Calu3 (cell line): ENCODE measurements at regions not wholly inside any gene's neighbourhood (a gene's known extent, or its start where the extent isn't known, plus 50 kb on each side); places are given as distances from the start of the nearest gene placed in this dataset.
"Not testable (repeated sequence)": the region's sequence is repeated elsewhere in the genome, so short reads cannot be mapped to it uniquely, and the experiment has no call there.

Experiments
- BruUV-seq: library from RNA; stranded (reverse); fragments of 400-500 nt; replicated peaks from 2 replicates; lab custom pipeline; 2021; lab: Mats Ljungman, UMichigan
- CTCF ChIA-PET: fragments of 300-600 bp; sonication (Branson Sonifier 250); formaldehyde crosslinking; loops from one replicate; lab custom pipeline; 2022; ENCODE audit warnings: antibody characterized with exemption; lab: Charles Lee
- DNase-seq: peaks from one replicate; pipeline ENCODE4 v3.0.0; 2022
- H3K27ac Mint-ChIP-seq: one replicate; pipeline ENCODE4 v1.8.0; 2022; ENCODE audit warnings: mixed read lengths; ENCODE audit not compliant: unreplicated experiment
- H3K27me3 Mint-ChIP-seq: one replicate; pipeline ENCODE4 v1.8.0; 2022; ENCODE audit warnings: mixed read lengths; ENCODE audit not compliant: unreplicated experiment
- H3K36me3 Mint-ChIP-seq: one replicate; pipeline ENCODE4 v1.8.0; 2022; ENCODE audit warnings: mild to moderate bottlenecking, moderate library complexity, mixed read lengths; ENCODE audit not compliant: insufficient read depth, unreplicated experiment
- H3K4me1 Mint-ChIP-seq: one replicate; pipeline ENCODE4 v1.8.0; 2022; ENCODE audit warnings: mild to moderate bottlenecking, low read depth, mixed read lengths; ENCODE audit not compliant: unreplicated experiment
- H3K4me3 Mint-ChIP-seq: one replicate; pipeline ENCODE4 v1.8.0; 2022; ENCODE audit warnings: mild to moderate bottlenecking, low read depth, moderate library complexity, mixed read lengths; ENCODE audit not compliant: unreplicated experiment
- H3K9me3 Mint-ChIP-seq: one replicate; pipeline ENCODE4 v1.8.0; 2022; ENCODE audit warnings: low read depth, mixed read lengths; ENCODE audit not compliant: unreplicated experiment
- intact Hi-C: fragments of 100-400 bp; cut with micrococcal nuclease; formaldehyde crosslinking; loops from one replicate; pipeline ENCODE4 v1.10.0; 2022; ENCODE audit not compliant: unreplicated experiment
- TF ChIP-seq, protein P1 (sequence below): fragments of 200-600 bp; IDR thresholded peaks from one replicate; pipeline ENCODE4 v1.8.0; 2022; ENCODE audit warnings: antibody characterized with exemption; ENCODE audit not compliant: unreplicated experiment

DNA sequence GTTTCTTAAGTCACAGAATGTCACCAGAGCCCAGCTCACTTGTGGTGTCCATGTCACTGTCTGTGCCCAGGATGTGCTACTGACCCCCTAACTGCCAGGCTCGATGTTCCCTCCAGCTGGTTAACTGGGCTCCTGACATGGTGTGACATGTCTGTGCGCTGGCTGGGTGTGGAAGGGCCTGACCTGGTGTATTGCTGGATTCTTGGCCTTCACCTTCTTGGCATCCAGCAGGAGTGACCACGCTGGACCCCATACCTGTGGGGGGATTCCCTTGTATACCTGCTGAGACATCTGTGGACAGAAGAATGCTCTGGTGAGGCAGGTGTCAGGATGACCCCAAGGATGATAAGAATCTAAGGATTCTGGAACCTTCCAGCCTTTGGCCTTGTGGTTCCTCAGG, 1690.1 kb downstream of the TP53TG3F start:
- Mint-ChIP-seq H3K9me3 (peaks cover 10% of the 10 kb centered on the region), H3K36me3 (no peaks in the 10 kb centered on the region), H3K4me3 (no peak overlapping the region), H3K27me3 (no peaks in the 10 kb centered on the region), H3K27ac (no peak overlapping the region), H3K4me1 (no peaks in the 10 kb centered on the region)
- TF ChIP-seq, protein P1, sequence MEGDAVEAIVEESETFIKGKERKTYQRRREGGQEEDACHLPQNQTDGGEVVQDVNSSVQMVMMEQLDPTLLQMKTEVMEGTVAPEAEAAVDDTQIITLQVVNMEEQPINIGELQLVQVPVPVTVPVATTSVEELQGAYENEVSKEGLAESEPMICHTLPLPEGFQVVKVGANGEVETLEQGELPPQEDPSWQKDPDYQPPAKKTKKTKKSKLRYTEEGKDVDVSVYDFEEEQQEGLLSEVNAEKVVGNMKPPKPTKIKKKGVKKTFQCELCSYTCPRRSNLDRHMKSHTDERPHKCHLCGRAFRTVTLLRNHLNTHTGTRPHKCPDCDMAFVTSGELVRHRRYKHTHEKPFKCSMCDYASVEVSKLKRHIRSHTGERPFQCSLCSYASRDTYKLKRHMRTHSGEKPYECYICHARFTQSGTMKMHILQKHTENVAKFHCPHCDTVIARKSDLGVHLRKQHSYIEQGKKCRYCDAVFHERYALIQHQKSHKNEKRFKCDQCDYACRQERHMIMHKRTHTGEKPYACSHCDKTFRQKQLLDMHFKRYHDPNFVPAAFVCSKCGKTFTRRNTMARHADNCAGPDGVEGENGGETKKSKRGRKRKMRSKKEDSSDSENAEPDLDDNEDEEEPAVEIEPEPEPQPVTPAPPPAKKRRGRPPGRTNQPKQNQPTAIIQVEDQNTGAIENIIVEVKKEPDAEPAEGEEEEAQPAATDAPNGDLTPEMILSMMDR: no peak
- CTCF ChIA-PET: no interaction called here
- BruUV-seq: no TSS peak
- no peak for DNase-seq
- intact Hi-C loops: no loop called here

GRCh38 chr16:35150805-35151312, 1691.4 kb downstream of the TP53TG3F start:
- H3K27me3 Mint-ChIP-seq: no peaks in the 10 kb centered on the region
- H3K27ac Mint-ChIP-seq: no peak overlapping the region
- peaks cover 10% of the 10 kb centered on the region for H3K9me3 Mint-ChIP-seq
- no peaks in the 10 kb centered on the region for H3K4me1 Mint-ChIP-seq
- DNase-seq: no peak
- H3K4me3 Mint-ChIP-seq: no peak overlapping the region
- BruUV-seq: no TSS peak
- intact Hi-C loops: no loop called here
- H3K36me3 Mint-ChIP-seq: no peaks in the 10 kb centered on the region
- TF ChIP-seq, protein P1: no peak
- CTCF ChIA-PET: no interaction called here

- peaks cover 10% of the 10 kb centered on the region for H3K9me3 Mint-ChIP-seq
- DNase-seq: no peak
- intact Hi-C loops: no loop called here
- TF ChIP-seq, protein P1: no peak
- no peak overlapping the region for H3K4me3 Mint-ChIP-seq
- CTCF ChIA-PET: no interaction called here
- BruUV-seq: no TSS peak
- H3K36me3 Mint-ChIP-seq: no peaks in the 10 kb centered on the region
- H3K4me1 Mint-ChIP-seq: no peaks in the 10 kb centered on the region
- no peak overlapping the region for H3K27ac Mint-ChIP-seq
- no peaks in the 10 kb centered on the region for H3K27me3 Mint-ChIP-seq
Observed at GRCh38 chr16:35152067-35152627, 1692.7 kb downstream of the TP53TG3F start.

- BruUV-seq: no TSS peak
- CTCF ChIA-PET: no interaction called here
- no peaks in the 10 kb centered on the region for H3K27me3 Mint-ChIP-seq
- no peaks in the 10 kb centered on the region for H3K4me1 Mint-ChIP-seq
- no peak overlapping the region for H3K4me3 Mint-ChIP-seq
- H3K9me3 Mint-ChIP-seq: peaks cover 15% of the 10 kb centered on the region
- no peak for DNase-seq
- no peak overlapping the region for H3K27ac Mint-ChIP-seq
- no peaks in the 10 kb centered on the region for H3K36me3 Mint-ChIP-seq
- intact Hi-C loops: no loop called here
- TF ChIP-seq, protein P1: no peak
Observed at GRCh38 chr16:35154627-35155026, 1695.2 kb downstream of the TP53TG3F start.

DNA sequence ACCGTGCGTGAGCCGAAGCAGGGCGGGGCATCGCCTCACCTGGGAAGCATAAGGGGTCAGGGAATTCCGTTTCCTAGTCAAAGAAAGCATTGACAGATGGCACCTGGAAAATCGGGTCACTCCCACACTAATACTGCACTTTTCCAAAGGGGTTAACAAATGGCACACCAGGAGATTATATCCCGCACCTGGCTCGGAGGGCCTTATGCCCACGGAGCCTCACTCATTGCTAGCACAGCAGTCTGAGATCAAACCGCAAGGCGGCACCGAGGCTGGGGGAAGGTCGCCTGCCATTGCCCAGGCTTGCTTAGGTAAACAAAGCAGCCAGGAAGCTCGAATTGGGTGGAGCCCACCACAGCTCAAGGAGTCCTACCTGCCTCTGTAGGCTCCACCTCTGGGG, 1698.1 kb downstream of the TP53TG3F start:
- H3K4me1 Mint-ChIP-seq, H3K27ac Mint-ChIP-seq, BruUV-seq, CTCF ChIA-PET, DNase-seq, H3K27me3 Mint-ChIP-seq, H3K4me3 Mint-ChIP-seq, intact Hi-C loops, H3K36me3 Mint-ChIP-seq: not testable (repeated sequence)
- H3K9me3 Mint-ChIP-seq: peaks cover 20% of the 10 kb centered on the region

GRCh38 chr16:35169324-35169723, 1709.9 kb downstream of the TP53TG3F start:
- CTCF ChIA-PET, H3K36me3 Mint-ChIP-seq, intact Hi-C loops, DNase-seq, H3K27ac Mint-ChIP-seq, H3K4me1 Mint-ChIP-seq, H3K27me3 Mint-ChIP-seq, BruUV-seq, H3K4me3 Mint-ChIP-seq: not testable (repeated sequence)
- H3K9me3 Mint-ChIP-seq: peaks cover 10% of the 10 kb centered on the region

DNA sequence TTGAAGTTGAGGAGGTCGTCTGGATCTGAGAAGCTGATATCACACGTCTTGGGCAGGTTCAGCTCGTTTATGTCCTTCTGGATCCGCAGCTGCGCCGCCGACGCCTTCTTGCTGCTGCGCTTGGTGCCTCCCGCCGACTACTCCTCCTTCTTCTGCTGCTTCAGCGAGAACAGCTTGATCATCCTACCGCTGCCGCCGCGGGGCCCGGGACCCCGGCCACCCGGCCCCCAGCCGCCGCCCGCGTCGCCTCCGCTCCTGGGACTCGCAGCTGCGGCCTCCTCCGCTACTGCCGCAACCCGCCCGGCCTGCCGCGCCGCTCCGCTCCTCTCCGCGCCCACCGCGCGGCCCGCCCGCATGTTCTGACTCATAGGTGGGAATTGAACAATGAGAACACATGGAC, 1710.6 kb downstream of the TP53TG3F start:
- DNase-seq, H3K9me3 Mint-ChIP-seq, CTCF ChIA-PET, H3K36me3 Mint-ChIP-seq, H3K27me3 Mint-ChIP-seq, BruUV-seq, H3K27ac Mint-ChIP-seq, H3K4me3 Mint-ChIP-seq, H3K4me1 Mint-ChIP-seq, intact Hi-C loops: not testable (repeated sequence)
